NCI-H748 (cell line): ENCODE measurements at regions not wholly inside any gene's neighbourhood (a gene's known extent, or its start where the extent isn't known, plus 50 kb on each side); places are given as distances from the start of the nearest gene placed in this dataset.

Experiments used
- DNase-seq: peaks from one replicate; lab custom pipeline; 2025; ENCODE audit not compliant: unreplicated experiment; lab: John Stamatoyannopoulos, UW

- no peak for DNase-seq
Observed at GRCh38 chr15:60208709-60209108, 189.1 kb downstream of the ANXA2 start.

GRCh38 chr15:60212536-60212935, 185.2 kb downstream of the ANXA2 start:
- peak; percentile 1 for DNase-seq

GRCh38 chr15:60213377-60214000, 184.3 kb downstream of the ANXA2 start:
- DNase-seq = no peak

- DNase-seq = no peak
Observed at GRCh38 chr15:60214201-60214600, 183.6 kb downstream of the ANXA2 start.

GRCh38 chr15:60215225-60215963, 182.4 kb downstream of the ANXA2 start:
- DNase-seq = peak; percentile 49

GRCh38 chr15:60217161-60217560, 180.6 kb downstream of the ANXA2 start:
- DNase-seq = no peak

- no peak for DNase-seq
Observed at GRCh38 chr15:60218256-60218655, 179.5 kb downstream of the ANXA2 start.

- no peak for DNase-seq
Observed at GRCh38 chr15:60219866-60220265, 177.9 kb downstream of the ANXA2 start.

- no peak for DNase-seq
Observed at GRCh38 chr15:60221356-60221755, 176.4 kb downstream of the ANXA2 start.

GRCh38 chr15:60222404-60222803, 175.4 kb downstream of the ANXA2 start:
- peak; percentile 5 for DNase-seq

GRCh38 chr15:60223176-60223575, 174.6 kb downstream of the ANXA2 start:
- peak; percentile 29 for DNase-seq

- DNase-seq = no peak
Observed at GRCh38 chr15:60226924-60227323, 170.9 kb downstream of the ANXA2 start.

GRCh38 chr15:60228101-60228500, 169.7 kb downstream of the ANXA2 start:
- no peak for DNase-seq

GRCh38 chr15:60228619-60229018, 169.2 kb downstream of the ANXA2 start:
- no peak for DNase-seq

- no peak for DNase-seq
Observed at GRCh38 chr15:60235951-60236710, 161.7 kb downstream of the ANXA2 start.

- peak; percentile 32 for DNase-seq
Observed at GRCh38 chr15:60237446-60237845, 160.3 kb downstream of the ANXA2 start.

- DNase-seq = no peak
Observed at GRCh38 chr15:60243769-60244168, 154.0 kb downstream of the ANXA2 start.

- no peak for DNase-seq
Observed at GRCh38 chr15:60244813-60245212, 153.0 kb downstream of the ANXA2 start.

GRCh38 chr15:60250316-60250715, 147.5 kb downstream of the ANXA2 start:
- no peak for DNase-seq

- DNase-seq = peak; percentile 93
Observed at GRCh38 chr15:60251300-60252070, 146.3 kb downstream of the ANXA2 start.

- DNase-seq = no peak
Observed at GRCh38 chr15:60254416-60254815, 143.4 kb downstream of the ANXA2 start.
